PC-9 (cell line): ENCODE measurements at regions not wholly inside any gene's neighbourhood (a gene's known extent, or its start where the extent isn't known, plus 50 kb on each side); places are given as distances from the start of the nearest gene placed in this dataset.

Experiments used
- EZH2 ChIP-seq: fragments of 200-600 bp; sonication (generic); IDR thresholded peaks from 2 replicates; pipeline ENCODE4 v1.8.0; 2017; ENCODE audit warnings: antibody characterized with exemption, low read depth
- TF ChIP-seq, protein P1 (sequence below): fragments of 200-600 bp; sonication (generic); conservative IDR thresholded peaks from 2 replicates; pipeline ENCODE4 v1.6.1; 2017; ENCODE audit warnings: mixed run types, antibody characterized with exemption, mild to moderate bottlenecking, moderate library complexity

DNA sequence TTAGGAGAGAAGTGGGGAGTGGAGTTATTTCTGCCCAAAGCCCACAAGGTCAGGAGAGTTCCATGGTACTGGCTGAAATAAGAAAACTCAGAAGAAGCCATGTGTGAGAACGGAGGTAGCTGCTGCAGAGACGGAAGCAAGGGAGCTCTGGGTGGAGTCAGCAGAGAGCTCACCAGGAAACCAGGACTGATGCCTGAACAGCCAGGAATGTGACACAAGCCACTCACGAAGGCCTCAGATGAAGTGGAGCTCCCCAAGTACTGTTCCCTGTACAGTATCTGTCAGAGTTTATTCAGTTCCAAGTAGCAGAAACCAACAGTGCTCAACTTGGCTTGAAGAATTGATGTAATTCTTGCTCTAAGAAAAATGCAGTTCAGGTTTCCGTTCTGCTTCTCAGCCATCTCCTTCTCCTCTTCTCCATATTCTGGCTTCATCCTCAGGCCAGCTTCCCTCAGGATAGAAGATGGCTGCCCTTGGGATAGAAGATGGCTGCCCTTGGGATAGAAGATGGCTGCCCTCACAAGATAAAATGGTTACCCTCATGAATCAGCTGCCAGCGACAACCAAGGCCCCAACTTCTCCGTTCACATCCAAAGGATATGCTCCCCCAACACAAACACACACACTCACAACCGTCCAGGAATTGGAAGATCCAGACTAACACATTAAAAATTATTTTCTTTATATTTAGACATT, 117.4 kb upstream of the SH3BP4 start:
- TF ChIP-seq, protein P1, sequence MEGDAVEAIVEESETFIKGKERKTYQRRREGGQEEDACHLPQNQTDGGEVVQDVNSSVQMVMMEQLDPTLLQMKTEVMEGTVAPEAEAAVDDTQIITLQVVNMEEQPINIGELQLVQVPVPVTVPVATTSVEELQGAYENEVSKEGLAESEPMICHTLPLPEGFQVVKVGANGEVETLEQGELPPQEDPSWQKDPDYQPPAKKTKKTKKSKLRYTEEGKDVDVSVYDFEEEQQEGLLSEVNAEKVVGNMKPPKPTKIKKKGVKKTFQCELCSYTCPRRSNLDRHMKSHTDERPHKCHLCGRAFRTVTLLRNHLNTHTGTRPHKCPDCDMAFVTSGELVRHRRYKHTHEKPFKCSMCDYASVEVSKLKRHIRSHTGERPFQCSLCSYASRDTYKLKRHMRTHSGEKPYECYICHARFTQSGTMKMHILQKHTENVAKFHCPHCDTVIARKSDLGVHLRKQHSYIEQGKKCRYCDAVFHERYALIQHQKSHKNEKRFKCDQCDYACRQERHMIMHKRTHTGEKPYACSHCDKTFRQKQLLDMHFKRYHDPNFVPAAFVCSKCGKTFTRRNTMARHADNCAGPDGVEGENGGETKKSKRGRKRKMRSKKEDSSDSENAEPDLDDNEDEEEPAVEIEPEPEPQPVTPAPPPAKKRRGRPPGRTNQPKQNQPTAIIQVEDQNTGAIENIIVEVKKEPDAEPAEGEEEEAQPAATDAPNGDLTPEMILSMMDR = no peak
- no peak for TF ChIP-seq EZH2
